SU-DHL-6 (cell line): ENCODE measurements at regions not wholly inside any gene's neighbourhood (a gene's known extent, or its start where the extent isn't known, plus 50 kb on each side); places are given as distances from the start of the nearest gene placed in this dataset.

ENCODE experiments used
- H2AFZ ChIP-seq: fragments of 200-600 bp; sonication (generic); 2 replicates; pipeline ENCODE4 v1.6.1; 2014; ENCODE audit warnings: low read depth, mild to moderate bottlenecking, moderate library complexity, mixed read lengths, antibody characterized with exemption, low read length; ENCODE audit not compliant: severe bottlenecking
- H3F3A ChIP-seq: fragments of 200-600 bp; shearing (Covaris generic); 2 replicates; pipeline ENCODE4 v1.6.0; 2016; ENCODE audit warnings: antibody characterized with exemption, mild to moderate bottlenecking; ENCODE audit not compliant: insufficient read depth
- H3K27ac ChIP-seq: fragments of 200-600 bp; sonication (generic); 2 replicates; pipeline ENCODE4 v1.5.1; 2016; ENCODE audit warnings: low read depth, mild to moderate bottlenecking, low read length, moderate library complexity, mixed read lengths
- H3K27me3 ChIP-seq: fragments of 200-600 bp; sonication (generic), shearing (Covaris generic); 2 replicates; pipeline ENCODE4 v1.6.0; 2014; ENCODE audit warnings: mild to moderate bottlenecking, low read length
- H3K36me3 ChIP-seq: fragments of 200-600 bp; sonication (generic); 2 replicates; pipeline ENCODE4 v1.6.1; 2014; ENCODE audit warnings: mild to moderate bottlenecking, low read length, mixed read lengths
- H3K4me2 ChIP-seq: fragments of 300-600, 200-600 bp; shearing (Covaris generic), sonication (generic); 2 replicates; pipeline ENCODE4 v1.6.0; 2014; ENCODE audit warnings: low read length, low read depth, mild to moderate bottlenecking; ENCODE audit not compliant: poor library complexity, severe bottlenecking
- H3K4me3 ChIP-seq: fragments of 200-600 bp; sonication (generic); 2 replicates; pipeline ENCODE4 v1.5.1; 2014; ENCODE audit warnings: antibody characterized with exemption, low read length, mild to moderate bottlenecking, mixed read lengths; ENCODE audit not compliant: insufficient read depth, poor library complexity, severe bottlenecking
- H3K79me2 ChIP-seq: fragments of 200-600 bp; sonication (generic); 2 replicates; pipeline ENCODE4 v1.6.1; 2014; ENCODE audit warnings: mild to moderate bottlenecking, low read length, moderate library complexity; ENCODE audit not compliant: insufficient read depth
- H3K9ac ChIP-seq: fragments of 200-600 bp; sonication (generic); 2 replicates; pipeline ENCODE4 v1.7.0; 2014; ENCODE audit warnings: mild to moderate bottlenecking, low read length
- H3K9me2 ChIP-seq: fragments of 200-600 bp; sonication (generic); replicated peaks from 2 replicates; pipeline ENCODE4 v1.6.1; 2014; ENCODE audit warnings: low read length; ENCODE audit not compliant: insufficient read depth
- H3K9me3 ChIP-seq: fragments of 200-600 bp; sonication (generic); 2 replicates; pipeline ENCODE4 v1.6.1; 2014; ENCODE audit warnings: low read length, mixed read lengths; ENCODE audit not compliant: insufficient read depth
- H4K20me1 ChIP-seq: fragments of 200-600 bp; sonication (generic); 2 replicates; pipeline ENCODE4 v1.6.1; 2014; ENCODE audit warnings: low read depth, mild to moderate bottlenecking, antibody characterized with exemption, low read length, moderate library complexity, mixed read lengths
- CTCF ChIP-seq: fragments of 200-600 bp; sonication (generic); IDR thresholded peaks from one replicate; pipeline ENCODE4 v1.5.1; 2017; ENCODE audit warnings: antibody characterized with exemption, mild to moderate bottlenecking, low read length, moderate library complexity; ENCODE audit not compliant: insufficient read depth, poor library complexity, severe bottlenecking
- EZH2phosphoT487 ChIP-seq: fragments of 200-600 bp; sonication (generic), shearing (Covaris generic); conservative IDR thresholded peaks from 2 replicates; pipeline ENCODE4 v1.6.1; 2018; ENCODE audit warnings: mild to moderate bottlenecking, antibody characterized with exemption, low read length, moderate library complexity, mixed read lengths

GRCh38 chr5:10173716-10174115 lies 76.0 kb downstream of the ATPSCKMT start:
- Histone ChIP-seq H3K9me3 (no peaks in the 10 kb centered on the region), H2AFZ (no peak overlapping the region), H3K4me3 (no peak overlapping the region), H3K79me2 (no peaks in the 10 kb centered on the region), H4K20me1 (no peaks in the 10 kb centered on the region), H3K27ac (no peak overlapping the region), H3K9ac (no peak overlapping the region), H3F3A (no peaks in the 10 kb centered on the region), H3K9me2 (no peaks in the 10 kb centered on the region), H3K27me3 (no peaks in the 10 kb centered on the region), H3K36me3 (no peaks in the 10 kb centered on the region), H3K4me2 (no peak overlapping the region)
- TF ChIP-seq EZH2phosphoT487 (no peak), CTCF (no peak)

DNA sequence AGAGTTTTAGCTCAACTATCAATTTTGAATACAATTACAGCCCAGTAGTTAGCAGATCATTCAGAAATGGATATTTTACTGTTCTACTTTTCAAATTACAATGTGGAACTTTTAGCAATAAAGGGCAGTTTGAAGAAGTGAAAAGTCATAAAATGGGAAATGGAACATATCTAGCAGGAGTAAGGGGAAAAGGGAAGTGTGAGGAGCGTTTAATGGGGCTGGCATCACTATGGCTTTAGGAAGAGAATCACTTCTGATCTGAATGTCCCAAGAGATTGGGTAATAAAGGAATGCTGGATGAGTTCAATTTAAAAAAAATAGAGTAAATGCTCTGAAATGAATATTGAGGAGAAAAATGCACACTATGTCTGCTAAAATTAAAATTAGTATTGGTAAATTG lies 77.4 kb downstream of the ATPSCKMT start:
- Histone ChIP-seq H3K27me3 (no peaks in the 10 kb centered on the region), H3K36me3 (no peaks in the 10 kb centered on the region), H4K20me1 (no peaks in the 10 kb centered on the region), H3K4me2 (no peak overlapping the region), H3K9me3 (no peaks in the 10 kb centered on the region), H3K9ac (no peak overlapping the region), H3K79me2 (no peaks in the 10 kb centered on the region), H3F3A (no peaks in the 10 kb centered on the region), H3K27ac (no peak overlapping the region), H3K9me2 (no peaks in the 10 kb centered on the region), H3K4me3 (no peak overlapping the region), H2AFZ (no peak overlapping the region)
- TF ChIP-seq EZH2phosphoT487 (no peak), CTCF (no peak)

- TF ChIP-seq EZH2phosphoT487, result no peak
- no peak for TF ChIP-seq CTCF
- no peaks in the 10 kb centered on the region for H3K9me2 ChIP-seq
- no peaks in the 10 kb centered on the region for H3F3A ChIP-seq
- H2AFZ ChIP-seq, result no peak overlapping the region
- no peaks in the 10 kb centered on the region for H4K20me1 ChIP-seq
- no peaks in the 10 kb centered on the region for H3K9me3 ChIP-seq
- no peak overlapping the region for H3K4me2 ChIP-seq
- H3K27me3 ChIP-seq, result no peaks in the 10 kb centered on the region
- no peaks in the 10 kb centered on the region for H3K36me3 ChIP-seq
- no peak overlapping the region for H3K4me3 ChIP-seq
- H3K9ac ChIP-seq, result no peak overlapping the region
- no peaks in the 10 kb centered on the region for H3K79me2 ChIP-seq
- H3K27ac ChIP-seq, result no peak overlapping the region
Measured at GRCh38 chr5:10169359-10169758, 80.3 kb downstream of the ATPSCKMT start.

- H3K9ac ChIP-seq, result no peak overlapping the region
- no peaks in the 10 kb centered on the region for H3F3A ChIP-seq
- no peaks in the 10 kb centered on the region for H3K79me2 ChIP-seq
- no peak overlapping the region for H3K27ac ChIP-seq
- H2AFZ ChIP-seq, result no peak overlapping the region
- no peaks in the 10 kb centered on the region for H3K36me3 ChIP-seq
- no peaks in the 10 kb centered on the region for H3K9me3 ChIP-seq
- no peak for TF ChIP-seq CTCF
- no peak for TF ChIP-seq EZH2phosphoT487
- no peak overlapping the region for H3K4me3 ChIP-seq
- H3K4me2 ChIP-seq, result no peak overlapping the region
- no peaks in the 10 kb centered on the region for H3K9me2 ChIP-seq
- H3K27me3 ChIP-seq, result no peaks in the 10 kb centered on the region
- H4K20me1 ChIP-seq, result no peaks in the 10 kb centered on the region
Measured at GRCh38 chr5:10168254-10168653, 81.4 kb downstream of the ATPSCKMT start.
